Hepatocyte (in vitro differentiated cells): ENCODE measurements at regions not wholly inside any gene's neighbourhood (a gene's known extent, or its start where the extent isn't known, plus 50 kb on each side); places are given as distances from the start of the nearest gene placed in this dataset.

Source experiments
- DNase-seq: peaks from one replicate; pipeline ENCODE4 v3.0.0-alpha.2; 2016; ENCODE audit warnings: low spot score
- H2AFZ ChIP-seq: fragments of 200-600 bp; sonication (generic); 2 replicates; pipeline ENCODE4 v1.6.0; 2016; ENCODE audit warnings: antibody characterized with exemption, mild to moderate bottlenecking
- H3K27ac ChIP-seq: fragments of 200-600 bp; sonication (generic); 2 replicates; pipeline ENCODE4 v1.5.1; 2016; ENCODE audit warnings: mild to moderate bottlenecking
- H3K27me3 ChIP-seq: fragments of 200-600 bp; sonication (generic); 2 replicates; pipeline ENCODE4 v1.6.1; 2016
- H3K36me3 ChIP-seq: fragments of 200-600 bp; sonication (generic); replicated peaks from 2 replicates; pipeline ENCODE4 v1.5.1; 2016; ENCODE audit warnings: low read depth; ENCODE audit not compliant: insufficient read depth
- H3K4me1 ChIP-seq: fragments of 200-600 bp; sonication (generic); 2 replicates; pipeline ENCODE4 v1.5.1; 2016; ENCODE audit warnings: mild to moderate bottlenecking, moderate library complexity; ENCODE audit not compliant: insufficient read depth
- H3K4me2 ChIP-seq: fragments of 200-600 bp; sonication (generic); 2 replicates; pipeline ENCODE4 v1.6.0; 2016
- H3K4me3 ChIP-seq: fragments of 200-600 bp; sonication (generic); 2 replicates; pipeline ENCODE4 v1.5.1; 2016; ENCODE audit warnings: mild to moderate bottlenecking
- H3K79me2 ChIP-seq: fragments of 200-600 bp; sonication (generic); 2 replicates; pipeline ENCODE4 v1.6.0; 2017; ENCODE audit warnings: mild to moderate bottlenecking
- H3K9me2 ChIP-seq: fragments of 200-600 bp; sonication (generic); replicated peaks from 2 replicates; pipeline ENCODE4 v1.6.0; 2017; ENCODE audit warnings: mild to moderate bottlenecking; ENCODE audit not compliant: insufficient read depth
- H3K9me3 ChIP-seq: fragments of 200-600 bp; sonication (generic); 2 replicates; pipeline ENCODE4 v1.5.1; 2016; ENCODE audit warnings: low read depth, mild to moderate bottlenecking
- H4K20me1 ChIP-seq: fragments of 200-600 bp; sonication (generic); 2 replicates; pipeline ENCODE4 v1.6.0; 2016; ENCODE audit warnings: mild to moderate bottlenecking; ENCODE audit not compliant: insufficient read depth, poor library complexity, severe bottlenecking
- EZH2 ChIP-seq: fragments of 200-600 bp; sonication (generic); IDR thresholded peaks from 2 replicates; pipeline ENCODE4 v1.6.1; 2016; ENCODE audit warnings: antibody characterized with exemption, mild to moderate bottlenecking, borderline replicate concordance
- EZH2phosphoT487 ChIP-seq: fragments of 200-600 bp; sonication (generic); IDR thresholded peaks from one replicate; pipeline ENCODE4 v1.6.1; 2018; ENCODE audit warnings: antibody characterized with exemption, mild to moderate bottlenecking, low read depth, moderate library complexity; ENCODE audit not compliant: unreplicated experiment, severe bottlenecking
- WGBS: methylation state at CpG from one replicate; pipeline ENCODE4 v1.1.6; 2016; ENCODE audit warnings: low lambda C conversion rate; ENCODE audit errors: missing lambda C conversion rate; 5-methylcytosine and 5-hydroxymethylcytosine counted together
- TF ChIP-seq, protein P1 (sequence below): fragments of 200-600 bp; sonication (generic); IDR thresholded peaks from 2 replicates; pipeline ENCODE4 v1.5.1; 2016; ENCODE audit warnings: antibody characterized with exemption, mild to moderate bottlenecking; ENCODE audit not compliant: poor library complexity

DNA sequence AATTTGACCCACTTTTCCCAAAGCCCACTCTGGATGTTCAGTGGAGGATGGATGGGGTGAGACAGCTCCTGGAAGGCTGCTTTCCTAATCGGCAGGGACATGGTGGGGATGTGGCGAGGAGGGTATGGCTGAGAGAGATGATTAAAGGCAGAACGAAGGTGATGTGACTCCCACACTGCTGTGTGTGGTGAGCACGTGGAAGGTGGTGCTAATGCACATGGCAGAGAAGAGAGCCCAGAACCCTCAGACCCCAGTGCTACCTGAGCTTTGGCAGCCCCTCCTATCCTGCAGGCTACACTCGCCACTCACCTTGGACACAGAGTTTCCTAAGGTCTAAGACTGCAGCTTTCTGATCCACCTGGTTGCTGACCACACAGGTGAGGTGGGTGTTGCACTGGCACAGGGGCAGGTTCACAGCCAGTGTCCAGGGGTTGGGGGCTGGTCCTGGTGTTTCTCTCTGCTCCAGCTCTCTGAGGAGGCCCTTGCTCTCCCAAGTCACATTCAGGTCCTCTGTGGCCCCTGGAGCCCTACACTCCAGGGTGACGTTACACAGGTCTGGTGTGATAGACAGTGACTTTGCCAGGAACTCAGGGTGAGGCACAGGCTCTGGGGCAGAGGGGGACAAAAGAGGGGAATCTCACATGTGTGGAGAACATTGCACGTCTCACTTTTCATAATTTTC lies 151.4 kb upstream of the ETV3 start:
- Histone ChIP-seq H3K4me3 (no peak overlapping the region), H3K4me2 (no peak overlapping the region), H3K36me3 (no peaks in the 10 kb centered on the region), H3K27ac (no peak overlapping the region), H3K9me2 (no peaks in the 10 kb centered on the region), H2AFZ (no peak overlapping the region), H3K9me3 (no peaks in the 10 kb centered on the region), H3K4me1 (no peaks in the 10 kb centered on the region), H4K20me1 (no peaks in the 10 kb centered on the region), H3K27me3 (no peaks in the 10 kb centered on the region), H3K79me2 (no peaks in the 10 kb centered on the region)
- WGBS: 93% methylated on average over 7 of the region's 7 CpGs
- no peak for TF ChIP-seq EZH2
- TF ChIP-seq, protein P1, sequence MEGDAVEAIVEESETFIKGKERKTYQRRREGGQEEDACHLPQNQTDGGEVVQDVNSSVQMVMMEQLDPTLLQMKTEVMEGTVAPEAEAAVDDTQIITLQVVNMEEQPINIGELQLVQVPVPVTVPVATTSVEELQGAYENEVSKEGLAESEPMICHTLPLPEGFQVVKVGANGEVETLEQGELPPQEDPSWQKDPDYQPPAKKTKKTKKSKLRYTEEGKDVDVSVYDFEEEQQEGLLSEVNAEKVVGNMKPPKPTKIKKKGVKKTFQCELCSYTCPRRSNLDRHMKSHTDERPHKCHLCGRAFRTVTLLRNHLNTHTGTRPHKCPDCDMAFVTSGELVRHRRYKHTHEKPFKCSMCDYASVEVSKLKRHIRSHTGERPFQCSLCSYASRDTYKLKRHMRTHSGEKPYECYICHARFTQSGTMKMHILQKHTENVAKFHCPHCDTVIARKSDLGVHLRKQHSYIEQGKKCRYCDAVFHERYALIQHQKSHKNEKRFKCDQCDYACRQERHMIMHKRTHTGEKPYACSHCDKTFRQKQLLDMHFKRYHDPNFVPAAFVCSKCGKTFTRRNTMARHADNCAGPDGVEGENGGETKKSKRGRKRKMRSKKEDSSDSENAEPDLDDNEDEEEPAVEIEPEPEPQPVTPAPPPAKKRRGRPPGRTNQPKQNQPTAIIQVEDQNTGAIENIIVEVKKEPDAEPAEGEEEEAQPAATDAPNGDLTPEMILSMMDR: no peak
- TF ChIP-seq EZH2phosphoT487: no peak
- DNase-seq: no peak

- no peaks in the 10 kb centered on the region for H3K9me3 ChIP-seq
- no peak overlapping the region for H3K27ac ChIP-seq
- H2AFZ ChIP-seq: no peak overlapping the region
- no peaks in the 10 kb centered on the region for H4K20me1 ChIP-seq
- DNase-seq: no peak
- H3K4me2 ChIP-seq: no peak overlapping the region
- no peaks in the 10 kb centered on the region for H3K27me3 ChIP-seq
- H3K4me3 ChIP-seq: no peak overlapping the region
- H3K9me2 ChIP-seq: no peaks in the 10 kb centered on the region
- no peaks in the 10 kb centered on the region for H3K36me3 ChIP-seq
- TF ChIP-seq EZH2: no peak
- TF ChIP-seq EZH2phosphoT487: no peak
- TF ChIP-seq, protein P1: no peak
- H3K4me1 ChIP-seq: no peaks in the 10 kb centered on the region
- no peaks in the 10 kb centered on the region for H3K79me2 ChIP-seq
Measured at GRCh38 chr1:157288996-157289395, 150.8 kb upstream of the ETV3 start.

GRCh38 chr1:157288492-157288891 lies 150.3 kb upstream of the ETV3 start:
- WGBS: 69% methylated on average over 4 of the region's 4 CpGs
- DNase-seq: no peak
- H3K4me2 ChIP-seq: no peak overlapping the region
- H3K27ac ChIP-seq: no peak overlapping the region
- H3K4me1 ChIP-seq: no peaks in the 10 kb centered on the region
- TF ChIP-seq EZH2 (no peak), EZH2phosphoT487 (no peak)
- TF ChIP-seq, protein P1: no peak
- H3K27me3 ChIP-seq: no peaks in the 10 kb centered on the region
- no peaks in the 10 kb centered on the region for H3K9me2 ChIP-seq
- no peaks in the 10 kb centered on the region for H4K20me1 ChIP-seq
- no peaks in the 10 kb centered on the region for H3K9me3 ChIP-seq
- H3K36me3 ChIP-seq: no peaks in the 10 kb centered on the region
- no peak overlapping the region for H3K4me3 ChIP-seq
- H3K79me2 ChIP-seq: no peaks in the 10 kb centered on the region
- no peak overlapping the region for H2AFZ ChIP-seq

DNA sequence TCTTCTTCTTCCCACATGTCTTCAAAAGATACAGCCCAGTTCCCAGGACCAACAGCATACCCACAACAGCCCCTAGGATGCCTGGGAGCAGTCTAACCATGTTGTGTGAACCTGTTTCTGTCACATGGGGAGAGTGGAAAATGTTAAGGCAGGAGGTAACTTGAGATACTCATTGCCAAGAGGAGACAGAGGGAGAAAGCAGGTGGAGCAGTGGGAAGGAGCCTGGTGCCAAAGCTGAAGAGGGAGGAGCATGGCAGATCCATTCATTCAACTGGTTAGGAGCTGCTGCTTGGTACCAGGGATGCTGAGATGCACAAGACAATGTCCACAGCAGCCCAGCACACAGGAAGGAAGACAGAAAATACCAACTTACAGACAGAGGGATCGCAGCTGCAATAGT lies 149.8 kb upstream of the ETV3 start:
- 95% methylated on average over 1 of the region's 1 CpG for WGBS
- H3K4me2 ChIP-seq: no peak overlapping the region

More for the DNA sequence above, 149.8 kb upstream of the ETV3 start:
- no peaks in the 10 kb centered on the region for H3K9me2 ChIP-seq
- no peaks in the 10 kb centered on the region for H3K79me2 ChIP-seq
- H3K9me3 ChIP-seq: no peaks in the 10 kb centered on the region
- no peak for TF ChIP-seq EZH2
- TF ChIP-seq, protein P1: no peak
- no peak for TF ChIP-seq EZH2phosphoT487
- no peak overlapping the region for H3K4me3 ChIP-seq
- H3K27me3 ChIP-seq: no peaks in the 10 kb centered on the region
- DNase-seq: no peak
- no peaks in the 10 kb centered on the region for H3K4me1 ChIP-seq
- no peaks in the 10 kb centered on the region for H4K20me1 ChIP-seq
- H2AFZ ChIP-seq: no peak overlapping the region
- no peak overlapping the region for H3K27ac ChIP-seq
- no peaks in the 10 kb centered on the region for H3K36me3 ChIP-seq
